ENCODE measurements at regions not wholly inside any gene's neighbourhood (a gene's known extent, or its start where the extent isn't known, plus 50 kb on each side); places are given as distances from the start of the nearest gene placed in this dataset.

GRCh38 chr5:1951165-1951816 is 68.6 kb upstream of the IRX4 start:
- no peak for DNase-seq (ENCODE audit: low read depth)

GRCh38 chr5:1950708-1951103 is 68.0 kb upstream of the IRX4 start:
- no peak for DNase-seq (ENCODE audit: low read depth)

- DNase-seq (ENCODE audit: low read depth) = no peak
Observed at GRCh38 chr5:1950096-1950707, 67.5 kb upstream of the IRX4 start.

- no peak for DNase-seq (ENCODE audit: low read depth)
Observed at GRCh38 chr5:1949253-1949652, 66.5 kb upstream of the IRX4 start.

- no peak for DNase-seq (ENCODE audit: low read depth)
Observed at GRCh38 chr5:1948663-1949191, 66.0 kb upstream of the IRX4 start.

DNA sequence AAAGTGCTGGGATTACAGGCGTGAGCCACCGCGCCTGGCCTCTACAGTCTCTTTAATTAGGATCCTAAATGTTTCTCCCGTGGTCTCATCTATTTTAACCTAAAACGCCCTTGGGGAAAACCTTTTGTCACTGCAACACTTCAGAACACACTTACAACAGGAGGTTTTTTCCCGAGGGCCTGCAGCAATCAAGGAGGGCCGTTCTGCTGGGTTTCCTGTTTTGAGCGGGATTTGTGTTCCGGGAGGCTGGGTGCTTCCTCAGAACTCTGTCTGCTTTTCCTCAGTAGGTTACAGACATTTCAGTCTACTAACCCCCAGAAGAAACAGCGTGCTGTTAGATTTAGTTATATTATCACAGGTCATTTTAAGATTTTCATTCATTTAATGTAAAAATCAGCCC is 65.4 kb upstream of the IRX4 start:
- no peak for DNase-seq (ENCODE audit: low read depth)

DNA sequence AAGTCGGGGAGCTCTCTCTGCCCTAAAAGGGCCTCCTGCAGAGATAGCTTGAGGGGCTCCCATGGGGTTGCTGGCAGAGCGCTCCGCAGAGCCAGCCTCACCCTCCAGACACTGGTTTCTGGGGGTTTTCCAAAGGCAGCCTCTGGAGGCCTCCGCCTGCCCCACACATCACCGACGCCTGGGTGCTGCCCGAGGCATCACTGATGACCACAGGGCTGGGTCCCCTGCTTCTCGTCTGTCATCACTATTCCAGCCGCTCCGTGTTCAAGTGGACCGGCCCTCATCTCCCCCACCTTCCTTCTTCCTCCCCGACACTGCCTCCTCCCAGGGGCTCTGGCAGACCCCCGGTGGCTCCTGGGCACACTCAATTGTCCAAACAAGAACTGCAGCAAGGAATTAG is 64.1 kb upstream of the IRX4 start:
- DNase-seq (ENCODE audit: low read depth) = no peak

DNA sequence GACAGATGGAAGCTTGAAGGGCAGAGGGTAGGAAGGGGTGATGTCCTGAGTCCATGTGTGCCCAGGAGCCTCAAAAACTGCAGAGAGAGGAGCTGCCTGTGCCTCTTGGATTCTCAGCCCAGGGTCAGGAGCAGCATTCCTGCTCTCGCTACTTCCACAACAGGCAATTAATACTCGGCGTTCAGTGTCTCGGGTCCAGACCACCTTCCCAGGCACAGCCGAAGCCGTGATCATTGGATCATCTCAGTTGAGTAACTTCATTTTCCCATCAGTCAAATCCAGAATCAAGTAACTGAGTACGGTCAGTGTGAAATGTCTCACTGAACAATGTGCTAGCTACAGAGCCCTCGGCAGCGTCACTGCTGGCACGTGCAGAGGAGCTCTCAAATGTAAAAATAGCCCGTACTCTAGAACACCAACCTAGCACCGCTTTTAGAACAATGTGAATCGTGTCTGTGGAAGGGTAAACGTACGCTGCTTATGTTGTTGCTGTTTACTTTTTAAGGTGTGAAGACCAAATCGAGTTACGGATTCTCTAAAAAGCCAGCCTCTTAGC is 63.5 kb upstream of the IRX4 start:
- no peak for DNase-seq (ENCODE audit: low read depth)

GRCh38 chr5:1945606-1946005 is 62.9 kb upstream of the IRX4 start:
- DNase-seq (ENCODE audit: low read depth) = no peak

DNA sequence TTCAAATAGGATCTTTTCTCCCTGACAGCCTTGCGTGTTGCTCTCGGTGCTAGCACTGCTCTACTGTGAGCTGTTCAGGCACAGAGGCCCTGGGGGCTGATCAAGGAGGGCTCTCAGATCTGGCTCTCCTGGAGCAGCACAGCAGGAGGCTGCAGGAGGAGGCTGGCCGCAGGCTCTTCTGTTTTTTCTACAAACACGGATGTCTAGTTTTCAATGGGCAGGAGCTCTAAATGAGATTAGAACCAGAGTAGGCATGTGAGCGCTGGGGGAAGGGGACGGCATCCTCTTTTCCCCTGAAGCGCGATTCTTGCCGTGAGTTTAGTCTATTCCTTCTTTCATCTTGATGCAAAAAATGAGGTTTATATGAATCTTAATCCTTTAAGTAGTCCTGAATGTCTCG is 61.7 kb upstream of the IRX4 start:
- no peak for DNase-seq (ENCODE audit: low read depth)

- no peak for DNase-seq (ENCODE audit: low read depth)
Observed at GRCh38 chr5:1943481-1943880, 60.8 kb upstream of the IRX4 start.

DNA sequence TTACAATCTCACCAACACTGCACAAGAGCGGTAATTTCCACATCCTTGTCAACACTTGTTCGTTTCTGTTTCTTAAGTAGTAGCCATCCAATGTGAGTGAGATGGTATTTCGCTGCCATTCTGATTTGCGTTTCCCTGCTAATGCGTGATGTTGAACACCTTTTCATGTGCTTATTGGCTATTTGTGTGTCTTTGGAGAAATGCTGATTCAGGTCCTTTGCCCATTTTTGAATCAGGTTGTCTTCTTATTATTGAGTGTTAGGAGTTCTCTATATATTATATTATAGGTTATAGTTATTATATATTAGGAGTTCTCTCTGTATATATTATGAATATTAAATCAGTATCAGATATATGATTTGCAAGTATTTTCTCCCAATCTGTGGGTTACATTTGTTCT is 59.9 kb upstream of the IRX4 start:
- no peak for DNase-seq (ENCODE audit: low read depth)

DNA sequence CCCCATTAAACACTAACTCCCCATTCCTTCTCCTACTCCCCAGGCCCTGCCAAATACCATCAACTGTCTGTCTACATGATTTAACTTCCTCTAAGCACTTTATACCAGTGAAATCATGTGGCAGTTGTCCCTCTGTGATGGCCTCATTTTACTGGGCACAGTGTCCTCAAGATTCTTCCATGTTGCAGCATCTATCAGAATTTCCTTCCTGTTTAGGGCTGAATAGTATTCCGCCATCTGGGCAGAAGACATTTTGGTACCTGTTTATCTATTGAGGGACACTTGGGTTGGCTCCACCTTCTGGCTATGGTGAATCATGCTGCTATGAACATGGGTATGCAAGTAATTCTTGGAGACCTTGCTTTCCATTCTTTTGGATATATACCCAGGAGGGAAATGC is 59.4 kb upstream of the IRX4 start:
- DNase-seq (ENCODE audit: low read depth) = no peak

DNA sequence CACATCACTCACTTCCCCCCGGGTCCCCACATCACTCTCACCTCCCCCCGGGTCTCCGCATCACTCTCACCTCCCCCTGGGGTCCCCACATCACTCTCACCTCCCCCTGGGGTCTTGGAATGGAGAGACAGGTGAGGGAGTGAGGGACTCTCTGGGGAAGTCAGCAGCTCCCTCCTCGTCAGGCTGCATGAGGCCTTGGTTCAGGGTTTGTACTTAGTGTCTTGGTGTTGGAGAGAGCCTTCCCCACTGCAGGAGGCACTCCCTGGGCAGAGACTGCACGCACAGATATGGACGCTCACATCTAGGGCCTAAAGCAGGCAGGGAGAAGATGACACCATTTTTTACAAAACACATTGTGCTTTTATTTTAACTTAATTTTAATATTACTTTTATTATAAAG is 56.5 kb upstream of the IRX4 start:
- no peak for DNase-seq (ENCODE audit: low read depth)

DNA sequence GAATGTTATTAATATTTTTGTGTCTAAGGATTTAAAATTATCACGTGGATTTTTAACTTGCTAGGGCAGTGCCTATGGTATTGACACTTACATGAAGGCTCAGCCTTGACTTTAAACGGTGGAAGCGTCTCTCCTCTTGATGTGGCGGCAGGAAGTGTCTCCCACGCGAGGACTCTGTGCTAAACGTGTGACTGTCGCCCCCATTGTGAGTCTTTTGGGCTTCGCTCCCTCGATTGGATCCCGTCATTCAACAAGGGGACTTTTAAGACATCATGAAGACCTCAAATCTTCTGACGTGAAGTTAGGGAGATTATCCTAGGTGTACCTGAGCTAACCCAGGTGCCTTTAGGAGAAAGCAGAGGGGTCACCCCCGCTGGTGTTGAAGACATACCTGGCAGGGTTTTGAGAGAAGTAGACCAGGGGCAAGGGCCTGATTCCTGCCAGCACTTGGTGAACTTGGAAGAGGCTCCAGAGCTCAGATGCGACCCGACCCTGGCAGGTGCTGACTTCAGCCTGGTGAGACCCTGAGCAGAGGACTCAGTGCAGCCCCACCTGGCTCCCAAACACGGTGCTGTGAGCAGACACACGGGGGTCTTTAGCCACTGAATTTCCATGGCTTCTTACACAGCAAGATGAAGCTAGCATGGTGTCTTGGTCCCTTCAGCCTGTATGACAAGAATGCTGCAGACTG is 55.7 kb upstream of the IRX4 start:
- no peak for DNase-seq (ENCODE audit: low read depth)

- DNase-seq (ENCODE audit: low read depth) = no peak
Observed at GRCh38 chr5:1937590-1937989, 54.9 kb upstream of the IRX4 start.

DNA sequence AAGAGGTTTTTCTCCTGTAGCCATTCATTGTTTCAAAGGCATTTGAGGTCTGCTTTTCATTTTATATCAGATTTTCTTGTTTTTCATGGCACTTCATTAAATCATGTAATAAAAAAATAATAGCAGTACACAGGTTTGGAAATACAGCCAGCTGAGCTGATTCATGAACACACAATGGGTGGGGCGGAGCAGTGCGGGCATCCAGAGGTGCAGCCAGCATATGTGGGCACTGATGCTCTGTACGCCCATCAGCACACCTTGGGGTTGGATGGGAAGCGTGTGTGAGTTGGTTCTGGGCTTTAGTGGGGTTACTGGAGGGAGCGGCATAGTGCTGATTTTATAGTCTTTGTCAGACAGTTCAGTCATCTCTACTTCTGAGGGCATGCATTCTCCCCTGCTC is 54.2 kb upstream of the IRX4 start:
- DNase-seq (ENCODE audit: low read depth) = no peak

DNA sequence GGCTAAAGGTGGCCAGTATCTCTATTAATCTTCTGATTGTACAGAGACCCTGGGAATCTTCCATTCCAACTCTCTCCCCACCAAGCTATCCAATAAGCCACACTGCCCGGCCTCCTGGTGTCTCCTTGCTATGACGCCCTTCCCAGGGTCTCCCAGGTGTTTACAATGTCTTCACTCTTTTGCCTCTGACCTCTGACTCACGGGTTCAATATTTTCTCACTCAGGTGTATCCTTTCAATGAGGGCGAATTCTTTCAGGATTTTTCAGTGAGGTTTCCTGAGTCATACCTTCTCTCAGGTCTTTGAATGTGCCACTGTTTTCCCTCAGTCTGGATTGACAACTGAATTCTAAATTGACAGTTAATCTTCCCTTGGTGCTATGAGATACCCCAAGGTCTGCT is 53.7 kb upstream of the IRX4 start:
- DNase-seq (ENCODE audit: low read depth) = no peak

- DNase-seq (ENCODE audit: low read depth) = no peak
Observed at GRCh38 chr5:1934801-1935429, 52.2 kb upstream of the IRX4 start.

DNA sequence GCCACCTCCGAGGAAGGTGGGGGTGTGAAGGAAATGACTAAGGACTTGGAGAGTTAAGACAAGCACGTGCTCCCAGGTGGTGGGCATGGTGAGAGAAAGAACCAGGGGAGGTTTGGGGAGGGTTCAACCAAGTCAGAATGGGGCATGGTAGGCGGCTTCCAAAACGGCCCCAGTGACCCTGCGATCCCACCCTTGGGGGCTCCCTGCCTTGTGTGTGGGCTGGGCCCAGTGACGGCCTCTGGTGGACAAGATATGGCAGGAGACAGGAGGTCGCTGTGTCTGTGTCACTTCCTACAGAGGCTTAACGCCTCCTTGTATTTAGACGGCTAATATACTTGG is 51.3 kb upstream of the IRX4 start:
- DNase-seq (ENCODE audit: low read depth) = no peak

GRCh38 chr5:1933364-1934055 is 50.8 kb upstream of the IRX4 start:
- no peak for DNase-seq (ENCODE audit: low read depth)

All from activated T-cell treated with anti-CD3 and anti-CD28 coated beads for 1 hour (primary cell).